ENCODE measurements at regions not wholly inside any gene's neighbourhood (a gene's known extent, or its start where the extent isn't known, plus 50 kb on each side); places are given as distances from the start of the nearest gene placed in this dataset.
A peak's percentile ranks its signal among the peaks of the same experiment; 100 is the strongest.

DNA sequence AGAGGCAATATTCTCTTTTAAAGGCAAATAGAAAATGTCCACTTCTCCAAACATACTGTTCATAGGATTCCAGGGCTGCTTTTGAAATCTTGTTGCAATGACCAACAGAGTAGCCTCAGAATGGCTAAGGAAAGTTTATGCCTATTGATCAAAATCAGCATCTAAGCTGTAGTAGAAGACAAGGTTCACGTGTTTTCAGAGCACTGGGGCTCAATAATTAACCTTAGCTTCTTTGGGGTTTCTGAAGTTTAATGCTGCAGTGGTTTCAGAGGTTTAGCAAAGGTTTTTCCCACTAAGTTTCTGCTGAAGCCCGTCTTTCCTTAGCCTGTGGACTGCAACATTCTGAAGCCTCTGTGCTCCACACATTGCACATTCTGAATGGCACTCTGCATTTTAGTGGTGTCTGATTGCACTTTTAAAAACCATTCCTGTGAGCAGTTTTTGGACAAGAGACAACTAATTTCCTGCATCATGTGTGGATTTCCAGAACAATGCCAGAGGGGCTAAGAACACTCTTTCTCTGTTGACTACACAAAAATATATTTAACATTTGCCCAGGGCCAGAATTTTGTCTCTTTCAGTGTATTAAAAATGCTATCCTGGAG lies 342.5 kb downstream of the PTEN start:
- Histone ChIP-seq H3K9me3 (ENCODE audit: low read length) (no peaks in the 10 kb centered on the region), H3K27ac (ENCODE audit: low read length) (no peak overlapping the region), H3K79me2 (ENCODE audit: low read length) (no peaks in the 10 kb centered on the region), H2AFZ (ENCODE audit: low read length) (no peak overlapping the region), H3K4me2 (ENCODE audit: low read depth, low read length, poor library complexity, severe bottlenecking) (no peak overlapping the region), H3K4me3 (ENCODE audit: low read length) (no peak overlapping the region), H3K9me2 (replicated peaks; ENCODE audit: insufficient read depth, low read length) (no peaks in the 10 kb centered on the region), H3K36me3 (ENCODE audit: insufficient read depth, low read length) (no peaks in the 10 kb centered on the region), H3K27me3 (ENCODE audit: low read length) (no peaks in the 10 kb centered on the region), H3K9ac (ENCODE audit: low read length) (no peak overlapping the region), H4K20me1 (ENCODE audit: insufficient read depth, low read depth, low read length) (no peaks in the 10 kb centered on the region), H3K4me1 (ENCODE audit: low read length) (peaks cover 17% of the 10 kb centered on the region)
- DNase-seq, result no peak

DNA sequence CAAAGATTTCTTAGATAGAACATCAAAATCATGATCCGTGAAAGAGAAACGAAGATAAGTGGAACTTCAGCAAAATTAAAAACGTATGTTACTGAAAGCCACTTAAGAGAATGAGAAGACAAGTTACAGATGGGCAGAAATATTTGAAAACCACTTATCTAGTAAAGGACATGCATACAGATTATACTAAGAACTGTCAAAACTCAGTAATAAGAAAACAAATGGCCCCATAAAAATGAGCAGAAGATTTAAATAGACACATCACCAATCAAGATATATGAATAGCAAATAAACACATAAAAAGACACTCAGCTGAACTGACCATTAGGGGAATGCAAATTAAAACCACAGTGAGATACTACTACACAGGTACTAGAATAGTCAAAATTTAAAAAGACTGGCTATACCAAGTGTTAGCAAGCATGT lies 343.7 kb downstream of the PTEN start:
- Histone ChIP-seq H3K79me2 (ENCODE audit: low read length) (no peaks in the 10 kb centered on the region), H3K9me3 (ENCODE audit: low read length) (no peaks in the 10 kb centered on the region), H3K9ac (ENCODE audit: low read length) (no peak overlapping the region), H3K27me3 (ENCODE audit: low read length) (no peaks in the 10 kb centered on the region), H3K9me2 (replicated peaks; ENCODE audit: insufficient read depth, low read length) (no peaks in the 10 kb centered on the region), H3K4me2 (ENCODE audit: low read depth, low read length, poor library complexity, severe bottlenecking) (peak overlapping the region; percentile 43), H3K4me1 (ENCODE audit: low read length) (peaks cover 17% of the 10 kb centered on the region), H4K20me1 (ENCODE audit: insufficient read depth, low read depth, low read length) (no peaks in the 10 kb centered on the region), H3K36me3 (ENCODE audit: insufficient read depth, low read length) (no peaks in the 10 kb centered on the region), H3K27ac (ENCODE audit: low read length) (no peak overlapping the region), H3K4me3 (ENCODE audit: low read length) (no peak overlapping the region), H2AFZ (ENCODE audit: low read length) (no peak overlapping the region)
- no peak for DNase-seq

DNA sequence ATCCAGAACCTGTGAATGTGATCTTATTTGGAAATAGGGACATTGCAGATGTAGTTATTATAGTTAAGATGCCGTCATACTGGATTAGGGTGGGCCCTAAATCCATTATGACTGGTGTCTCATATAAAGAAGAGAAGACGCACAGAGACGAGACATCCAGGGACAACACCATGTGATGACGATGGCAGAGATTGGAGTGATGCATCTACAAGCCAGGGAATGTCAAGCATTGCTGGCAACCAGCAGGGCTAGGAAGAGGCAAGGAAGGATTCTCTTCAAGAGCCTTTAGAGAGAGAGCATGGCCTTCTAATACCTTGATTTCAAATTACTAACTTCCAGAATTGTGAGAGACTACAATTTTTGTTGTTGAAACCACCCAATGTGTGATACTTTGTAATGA lies 345.8 kb downstream of the PTEN start:
- no peaks in the 10 kb centered on the region for H3K9me2 ChIP-seq (replicated peaks; ENCODE audit: insufficient read depth, low read length)
- H3K79me2 ChIP-seq (ENCODE audit: low read length), result no peaks in the 10 kb centered on the region
- no peak overlapping the region for H3K27ac ChIP-seq (ENCODE audit: low read length)

DNA sequence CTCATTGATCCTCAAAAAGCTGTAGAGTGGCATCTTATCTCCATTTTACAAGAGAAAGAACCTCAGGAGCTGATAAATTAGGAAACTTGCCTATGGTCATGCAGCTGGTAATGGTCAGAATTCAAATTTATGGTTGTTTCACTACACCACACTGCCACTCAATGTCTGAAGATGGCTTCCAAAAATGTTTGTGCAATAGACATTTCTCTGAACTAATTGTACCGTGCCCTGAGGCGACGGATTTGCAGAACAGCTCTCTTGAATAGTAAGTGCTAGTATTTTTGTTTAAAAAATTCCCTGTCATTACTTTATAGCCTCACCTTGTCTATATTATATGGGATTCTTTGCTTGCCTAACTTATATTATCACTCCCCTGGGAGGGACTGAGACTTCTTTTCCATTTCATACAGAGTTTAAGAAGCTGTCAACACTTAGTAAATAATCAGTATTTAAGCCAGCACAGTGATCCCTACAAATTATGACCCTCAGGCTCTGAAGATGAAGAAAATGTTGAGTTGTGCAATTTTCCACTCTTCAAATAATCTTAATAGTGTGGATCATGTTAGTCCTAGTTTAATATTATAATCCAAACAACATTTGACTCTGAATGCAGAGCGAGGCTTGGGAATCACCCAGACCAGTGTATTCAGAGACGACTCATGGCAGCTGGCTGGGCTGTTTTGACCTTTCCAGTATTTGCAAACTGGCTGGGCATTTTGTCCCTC lies 346.6 kb downstream of the PTEN start:
- no peaks in the 10 kb centered on the region for H3K9me2 ChIP-seq (replicated peaks; ENCODE audit: insufficient read depth, low read length)
- H3K9ac ChIP-seq (ENCODE audit: low read length), result no peak overlapping the region
- no peak overlapping the region for H3K4me3 ChIP-seq (ENCODE audit: low read length)
- H3K27ac ChIP-seq (ENCODE audit: low read length), result no peak overlapping the region
- H4K20me1 ChIP-seq (ENCODE audit: insufficient read depth, low read depth, low read length), result no peaks in the 10 kb centered on the region
- no peak overlapping the region for H3K4me2 ChIP-seq (ENCODE audit: low read depth, low read length, poor library complexity, severe bottlenecking)
- peaks cover 17% of the 10 kb centered on the region for H3K4me1 ChIP-seq (ENCODE audit: low read length)
- no peaks in the 10 kb centered on the region for H3K27me3 ChIP-seq (ENCODE audit: low read length)
- no peaks in the 10 kb centered on the region for H3K36me3 ChIP-seq (ENCODE audit: insufficient read depth, low read length)
- no peaks in the 10 kb centered on the region for H3K9me3 ChIP-seq (ENCODE audit: low read length)
- DNase-seq, result no peak
- H2AFZ ChIP-seq (ENCODE audit: low read length), result no peak overlapping the region
- H3K79me2 ChIP-seq (ENCODE audit: low read length), result no peaks in the 10 kb centered on the region

More for the DNA sequence above, 345.8 kb downstream of the PTEN start:
- no peak overlapping the region for H3K4me3 ChIP-seq (ENCODE audit: low read length)
- no peaks in the 10 kb centered on the region for H3K36me3 ChIP-seq (ENCODE audit: insufficient read depth, low read length)
- no peaks in the 10 kb centered on the region for H4K20me1 ChIP-seq (ENCODE audit: insufficient read depth, low read depth, low read length)
- no peak overlapping the region for H3K4me2 ChIP-seq (ENCODE audit: low read depth, low read length, poor library complexity, severe bottlenecking)
- no peak for DNase-seq
- no peaks in the 10 kb centered on the region for H3K27me3 ChIP-seq (ENCODE audit: low read length)
- H3K4me1 ChIP-seq (ENCODE audit: low read length), result peaks cover 17% of the 10 kb centered on the region
- no peaks in the 10 kb centered on the region for H3K9me3 ChIP-seq (ENCODE audit: low read length)
- H2AFZ ChIP-seq (ENCODE audit: low read length), result no peak overlapping the region
- H3K9ac ChIP-seq (ENCODE audit: low read length), result no peak overlapping the region

DNA sequence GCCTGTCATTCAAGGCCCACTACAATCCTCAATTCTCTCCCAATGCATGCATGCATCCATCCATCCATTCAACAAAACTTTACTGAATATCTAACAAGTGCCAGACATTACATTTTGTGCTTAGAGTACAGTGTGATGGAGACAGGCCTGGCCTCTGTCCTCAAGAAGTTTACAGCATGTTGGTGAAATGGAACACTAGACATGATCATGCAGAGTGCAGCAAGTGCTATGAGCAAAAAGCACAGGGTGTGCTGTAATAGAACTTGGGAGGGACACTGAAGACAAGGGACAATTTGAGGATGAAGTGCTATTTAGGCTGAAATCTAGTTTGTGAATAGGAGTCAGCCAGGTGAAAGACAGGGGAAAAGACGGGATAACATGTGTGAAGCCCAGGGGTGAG lies 347.8 kb downstream of the PTEN start:
- Histone ChIP-seq H3K27me3 (ENCODE audit: low read length) (no peaks in the 10 kb centered on the region), H3K9me3 (ENCODE audit: low read length) (no peaks in the 10 kb centered on the region), H3K79me2 (ENCODE audit: low read length) (no peaks in the 10 kb centered on the region), H3K4me2 (ENCODE audit: low read depth, low read length, poor library complexity, severe bottlenecking) (no peak overlapping the region), H3K27ac (ENCODE audit: low read length) (no peak overlapping the region), H4K20me1 (ENCODE audit: insufficient read depth, low read depth, low read length) (no peaks in the 10 kb centered on the region), H3K36me3 (ENCODE audit: insufficient read depth, low read length) (no peaks in the 10 kb centered on the region), H3K9me2 (replicated peaks; ENCODE audit: insufficient read depth, low read length) (no peaks in the 10 kb centered on the region), H3K4me3 (ENCODE audit: low read length) (no peak overlapping the region), H3K9ac (ENCODE audit: low read length) (no peak overlapping the region), H2AFZ (ENCODE audit: low read length) (no peak overlapping the region), H3K4me1 (ENCODE audit: low read length) (peaks cover 17% of the 10 kb centered on the region)
- no peak for DNase-seq

DNA sequence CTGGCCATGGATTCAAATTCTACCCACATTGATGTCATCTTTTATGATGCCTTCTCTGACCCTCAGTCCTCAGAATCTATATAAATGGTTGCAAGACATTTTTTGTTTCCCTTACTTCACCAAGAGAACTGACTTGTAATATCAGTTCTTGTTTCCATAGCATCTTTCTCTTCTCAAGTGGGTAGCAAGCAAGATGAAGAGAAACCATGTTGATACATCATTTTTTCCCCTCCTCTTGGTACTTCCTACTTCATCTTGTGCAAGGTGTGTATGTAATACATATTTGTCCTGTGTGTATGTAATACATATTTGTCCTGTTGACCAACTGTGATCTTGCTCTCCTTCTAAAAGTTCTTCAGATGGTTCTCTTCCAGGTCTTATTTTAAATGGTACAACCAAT lies 348.6 kb downstream of the PTEN start:
- H3K4me1 ChIP-seq (ENCODE audit: low read length), result peaks cover 9% of the 10 kb centered on the region
- H3K9me2 ChIP-seq (replicated peaks; ENCODE audit: insufficient read depth, low read length), result no peaks in the 10 kb centered on the region
- DNase-seq, result no peak
- no peaks in the 10 kb centered on the region for H3K27me3 ChIP-seq (ENCODE audit: low read length)
- no peak overlapping the region for H2AFZ ChIP-seq (ENCODE audit: low read length)
- H3K4me3 ChIP-seq (ENCODE audit: low read length), result no peak overlapping the region
- no peaks in the 10 kb centered on the region for H3K79me2 ChIP-seq (ENCODE audit: low read length)
- no peak overlapping the region for H3K27ac ChIP-seq (ENCODE audit: low read length)
- no peak overlapping the region for H3K9ac ChIP-seq (ENCODE audit: low read length)
- H4K20me1 ChIP-seq (ENCODE audit: insufficient read depth, low read depth, low read length), result no peaks in the 10 kb centered on the region
- no peaks in the 10 kb centered on the region for H3K36me3 ChIP-seq (ENCODE audit: insufficient read depth, low read length)
- no peak overlapping the region for H3K4me2 ChIP-seq (ENCODE audit: low read depth, low read length, poor library complexity, severe bottlenecking)
- H3K9me3 ChIP-seq (ENCODE audit: low read length), result no peaks in the 10 kb centered on the region

DNA sequence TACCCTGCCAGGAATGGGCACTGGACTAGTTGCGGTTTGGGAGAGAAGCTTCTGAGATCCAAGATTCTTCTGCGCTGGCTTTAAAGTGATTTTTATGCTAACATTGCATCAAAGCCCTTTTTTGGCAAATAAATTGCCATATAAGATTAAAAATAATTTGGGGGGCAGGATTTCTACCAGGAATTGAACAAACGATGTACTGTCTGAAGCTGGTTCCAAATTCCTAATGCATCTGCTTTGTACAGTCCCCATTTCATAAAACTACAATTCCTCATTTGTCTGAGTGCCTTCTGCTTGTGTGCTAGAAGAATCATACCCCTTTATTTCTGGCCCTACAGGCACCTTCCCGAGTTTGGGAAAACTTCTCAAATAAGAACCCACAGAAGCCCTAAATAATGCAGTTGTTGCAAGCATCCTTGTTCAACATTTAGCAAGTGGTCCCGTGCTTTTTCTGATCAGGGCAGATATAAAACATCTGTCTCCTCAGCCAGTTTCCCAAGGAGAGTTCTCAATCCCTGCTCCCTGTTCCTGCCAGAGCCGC lies 349.7 kb downstream of the PTEN start:
- H3K4me2 ChIP-seq (ENCODE audit: low read depth, low read length, poor library complexity, severe bottlenecking), result no peak overlapping the region
- no peaks in the 10 kb centered on the region for H3K9me2 ChIP-seq (replicated peaks; ENCODE audit: insufficient read depth, low read length)
- no peak overlapping the region for H3K9ac ChIP-seq (ENCODE audit: low read length)
- no peak overlapping the region for H3K27ac ChIP-seq (ENCODE audit: low read length)
- DNase-seq, result no peak
- no peaks in the 10 kb centered on the region for H3K4me1 ChIP-seq (ENCODE audit: low read length)
- no peaks in the 10 kb centered on the region for H3K27me3 ChIP-seq (ENCODE audit: low read length)
- H3K4me3 ChIP-seq (ENCODE audit: low read length), result no peak overlapping the region
- no peaks in the 10 kb centered on the region for H3K9me3 ChIP-seq (ENCODE audit: low read length)
- H3K36me3 ChIP-seq (ENCODE audit: insufficient read depth, low read length), result no peaks in the 10 kb centered on the region
- H2AFZ ChIP-seq (ENCODE audit: low read length), result no peak overlapping the region
- H4K20me1 ChIP-seq (ENCODE audit: insufficient read depth, low read depth, low read length), result no peaks in the 10 kb centered on the region
- no peaks in the 10 kb centered on the region for H3K79me2 ChIP-seq (ENCODE audit: low read length)

DNA sequence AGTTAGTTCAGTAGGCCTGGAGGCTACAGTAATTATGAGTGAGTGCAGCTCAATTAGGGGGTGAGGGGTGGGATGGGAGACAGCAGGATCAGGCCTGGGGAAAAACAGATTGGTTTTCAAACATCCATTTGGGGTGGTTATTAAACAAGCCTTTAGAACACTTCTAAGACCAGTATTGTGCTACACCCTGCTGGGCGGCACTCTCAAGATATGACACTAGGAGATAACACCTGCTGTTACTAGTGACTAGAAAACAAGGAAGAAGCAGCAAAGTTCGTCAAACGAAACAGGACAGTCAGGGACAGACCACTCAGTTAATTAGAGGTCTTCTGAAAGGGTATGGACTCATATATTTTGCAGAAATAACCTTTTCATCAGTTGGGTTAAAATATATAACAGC lies 353.6 kb downstream of the PTEN start:
- H3K4me1 ChIP-seq (ENCODE audit: low read length), result 0 out of 2 replicates have a peak, but pooled peaks cover 3% of the 10 kb centered on the region
- H3K79me2 ChIP-seq (ENCODE audit: low read length), result no peaks in the 10 kb centered on the region
- H3K36me3 ChIP-seq (ENCODE audit: insufficient read depth, low read length), result no peaks in the 10 kb centered on the region
- H4K20me1 ChIP-seq (ENCODE audit: insufficient read depth, low read depth, low read length), result no peaks in the 10 kb centered on the region
- no peaks in the 10 kb centered on the region for H3K27me3 ChIP-seq (ENCODE audit: low read length)
- no peaks in the 10 kb centered on the region for H3K9me3 ChIP-seq (ENCODE audit: low read length)
- no peaks in the 10 kb centered on the region for H3K9me2 ChIP-seq (replicated peaks; ENCODE audit: insufficient read depth, low read length)
- no peak for DNase-seq
- no peak overlapping the region for H3K4me3 ChIP-seq (ENCODE audit: low read length)
- no peak overlapping the region for H2AFZ ChIP-seq (ENCODE audit: low read length)
- no peak overlapping the region for H3K4me2 ChIP-seq (ENCODE audit: low read depth, low read length, poor library complexity, severe bottlenecking)
- no peak overlapping the region for H3K9ac ChIP-seq (ENCODE audit: low read length)
- no peak overlapping the region for H3K27ac ChIP-seq (ENCODE audit: low read length)
